Spleen (tissue), 11 donors: ENCODE measurements at regions not wholly inside any gene's neighbourhood (a gene's known extent, or its start where the extent isn't known, plus 50 kb on each side); places are given as distances from the start of the nearest gene placed in this dataset.

Source experiments
- DNase-seq: peaks from one replicate; pipeline ENCODE4 v3.0.0-alpha.2; 2020
- H3K27ac ChIP-seq, 8 donors: fragments of 200-600 bp; sonication (generic) in 7 of 8; 1 replicate in 4 of 8; 2 replicates in 4 of 8; pipeline versions ENCODE4 v1.5.0 to v1.8.0; 2016 to 2021; ENCODE audit warnings: inconsistent platforms in 4 of 8, mild to moderate bottlenecking in 4 of 8, moderate library complexity in 1 of 8
- H3K27me3 ChIP-seq, 7 donors: fragments of 200-600 bp; sonication (generic) in 6 of 7; replicated peaks in 1 of 7; 1 replicate in 4 of 7; 2 replicates in 3 of 7; pipeline versions ENCODE4 v1.5.0 to v1.8.0; 2016 to 2021; ENCODE audit warnings: inconsistent platforms in 3 of 7, mild to moderate bottlenecking in 1 of 7
- H3K36me3 ChIP-seq, 6 donors: fragments of 200-600 bp; sonication (generic) in 5 of 6; 1 replicate in 4 of 6; 2 replicates in 2 of 6; pipeline versions ENCODE4 v1.5.0 to v1.8.0; 2016 to 2021; ENCODE audit warnings: inconsistent platforms in 2 of 6
- H3K4me1 ChIP-seq, 6 donors: fragments of 200-600 bp; sonication (generic) in 5 of 6; 1 replicate in 3 of 6; 2 replicates in 3 of 6; pipeline versions ENCODE4 v1.5.0 to v1.8.0; 2016 to 2021; ENCODE audit warnings: inconsistent platforms in 3 of 6
- H3K4me3 ChIP-seq, 8 donors: fragments of 200-600 bp; sonication (generic) in 7 of 8; 1 replicate in 4 of 8; 2 replicates in 4 of 8; pipeline versions ENCODE4 v1.5.0 to v1.8.0; 2016 to 2021; ENCODE audit warnings: inconsistent platforms in 4 of 8, mild to moderate bottlenecking in 4 of 8, moderate library complexity in 2 of 8
- H3K9me3 ChIP-seq, 8 donors: fragments of 200-600 bp; sonication (generic) in 7 of 8; 1 replicate in 4 of 8; 2 replicates in 4 of 8; pipeline versions ENCODE4 v1.5.0 to v1.8.0; 2016 to 2021; ENCODE audit warnings: inconsistent platforms in 4 of 8
- POLR2A ChIP-seq, 3 donors: fragments of 450-650 bp; IDR thresholded peaks; one replicate each; pipeline ENCODE4 v1.5.1; 2017; ENCODE audit warnings: antibody characterized with exemption in 3 of 3, mild to moderate bottlenecking in 1 of 3
- POLR2AphosphoS5 ChIP-seq, 3 donors: sonication (generic); formaldehyde crosslinking; IDR thresholded peaks; one replicate each; pipeline ENCODE4 v1.5.1; 2017; ENCODE audit warnings: antibody characterized with exemption in 3 of 3
- WGBS, 5 donors: extraction: QIAGEN DNeasy Blood & Tissue Kit in 3 of 5; methylation state at CpG; one replicate each; pipeline versions ENCODE4 v1.1.5 to v1.1.7; 2013 to 2018; 5-methylcytosine and 5-hydroxymethylcytosine counted together
- intact Hi-C: fragments of 100-400 bp; cut with DNase I; formaldehyde crosslinking; loops from one replicate; pipeline ENCODE4 v1.15.0; 2023; ENCODE audit warnings: low total_unique reads
- TF ChIP-seq, protein P1 (sequence below), 11 experiments: fragments of 200-600 bp in 7 of 11; fragments of 450-650 bp in 4 of 11; sonication (generic) in 4 of 11; IDR thresholded peaks in 8 of 11; conservative IDR thresholded peaks in 3 of 11; 1 replicate in 7 of 11; 2 replicates in 4 of 11; pipeline versions ENCODE4 v1.4.0 to v1.8.0; 2016 to 2021; ENCODE audit warnings: antibody characterized with exemption in 11 of 11, inconsistent platforms in 4 of 11, mild to moderate bottlenecking in 1 of 11
- donor health status: healthy with polysubstance abuse.
- donor health status: DM: no; HTN: no; CAD: no; lungs with moderate emphysema.
- donor health status: DM: no; HTN: no; CAD: no.
- donor health status: Bipolar disorder and iron deficiency.
- donor health status: healthy.
- donor health status: DM: no; HTN: no; CAD: no.
- donor health status: DM: yes; HTN: yes; CAD: no.

DNA sequence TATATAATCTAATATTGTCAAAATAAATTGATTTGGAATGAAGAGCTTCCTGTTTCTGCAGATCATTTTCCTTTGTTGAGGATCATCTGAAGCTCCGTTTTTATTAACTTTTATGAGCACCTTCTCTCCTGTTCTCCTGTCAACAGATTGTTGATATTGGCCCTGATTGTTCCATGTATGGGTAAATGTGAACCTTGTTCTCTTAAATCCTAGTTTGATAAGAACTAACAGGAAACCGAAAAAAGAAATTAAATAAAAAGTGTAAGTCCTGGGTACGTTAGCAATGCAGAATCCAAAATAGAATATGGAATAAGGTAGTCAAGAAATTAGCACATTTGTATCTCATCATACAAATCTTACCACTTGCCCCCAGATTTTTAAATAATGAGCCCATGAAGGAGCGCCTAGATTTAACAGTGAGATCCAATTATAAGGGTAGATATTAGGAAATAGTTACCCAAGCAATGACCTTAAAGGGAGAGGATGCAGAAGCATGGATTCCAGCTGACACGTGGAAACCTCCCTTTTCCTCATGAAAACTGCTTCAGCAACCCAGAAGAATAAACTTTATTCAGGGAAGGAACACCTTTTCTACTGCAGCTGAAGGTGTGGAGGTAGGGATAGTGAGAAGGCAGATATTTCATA is 80.8 kb upstream of the PIK3R1 start:
- Histone ChIP-seq H3K36me3 (no peaks in the 10 kb centered on the region), H3K4me3 (no peak overlapping the region), H3K4me1 (no peaks in the 10 kb centered on the region), H3K27ac (no peak overlapping the region), H3K9me3 (no peaks in the 10 kb centered on the region), H3K27me3 (no peaks in the 10 kb centered on the region)
- WGBS, 5 donors, result 59 to 84% (median 78%) methylated on average over 5 of the region's 5 CpGs
- intact Hi-C loops, result no loop called here
- TF ChIP-seq, protein P1, sequence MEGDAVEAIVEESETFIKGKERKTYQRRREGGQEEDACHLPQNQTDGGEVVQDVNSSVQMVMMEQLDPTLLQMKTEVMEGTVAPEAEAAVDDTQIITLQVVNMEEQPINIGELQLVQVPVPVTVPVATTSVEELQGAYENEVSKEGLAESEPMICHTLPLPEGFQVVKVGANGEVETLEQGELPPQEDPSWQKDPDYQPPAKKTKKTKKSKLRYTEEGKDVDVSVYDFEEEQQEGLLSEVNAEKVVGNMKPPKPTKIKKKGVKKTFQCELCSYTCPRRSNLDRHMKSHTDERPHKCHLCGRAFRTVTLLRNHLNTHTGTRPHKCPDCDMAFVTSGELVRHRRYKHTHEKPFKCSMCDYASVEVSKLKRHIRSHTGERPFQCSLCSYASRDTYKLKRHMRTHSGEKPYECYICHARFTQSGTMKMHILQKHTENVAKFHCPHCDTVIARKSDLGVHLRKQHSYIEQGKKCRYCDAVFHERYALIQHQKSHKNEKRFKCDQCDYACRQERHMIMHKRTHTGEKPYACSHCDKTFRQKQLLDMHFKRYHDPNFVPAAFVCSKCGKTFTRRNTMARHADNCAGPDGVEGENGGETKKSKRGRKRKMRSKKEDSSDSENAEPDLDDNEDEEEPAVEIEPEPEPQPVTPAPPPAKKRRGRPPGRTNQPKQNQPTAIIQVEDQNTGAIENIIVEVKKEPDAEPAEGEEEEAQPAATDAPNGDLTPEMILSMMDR (IDR thresholded peaks at IDR 0.05 in 8 of 11, conservative IDR thresholded peaks at IDR 0.05 in 3 of 11), result no peak
- TF ChIP-seq POLR2AphosphoS5 (IDR thresholded peaks at IDR 0.05) (no peak), POLR2A (IDR thresholded peaks at IDR 0.05) (no peak)
- no peak for DNase-seq

DNA sequence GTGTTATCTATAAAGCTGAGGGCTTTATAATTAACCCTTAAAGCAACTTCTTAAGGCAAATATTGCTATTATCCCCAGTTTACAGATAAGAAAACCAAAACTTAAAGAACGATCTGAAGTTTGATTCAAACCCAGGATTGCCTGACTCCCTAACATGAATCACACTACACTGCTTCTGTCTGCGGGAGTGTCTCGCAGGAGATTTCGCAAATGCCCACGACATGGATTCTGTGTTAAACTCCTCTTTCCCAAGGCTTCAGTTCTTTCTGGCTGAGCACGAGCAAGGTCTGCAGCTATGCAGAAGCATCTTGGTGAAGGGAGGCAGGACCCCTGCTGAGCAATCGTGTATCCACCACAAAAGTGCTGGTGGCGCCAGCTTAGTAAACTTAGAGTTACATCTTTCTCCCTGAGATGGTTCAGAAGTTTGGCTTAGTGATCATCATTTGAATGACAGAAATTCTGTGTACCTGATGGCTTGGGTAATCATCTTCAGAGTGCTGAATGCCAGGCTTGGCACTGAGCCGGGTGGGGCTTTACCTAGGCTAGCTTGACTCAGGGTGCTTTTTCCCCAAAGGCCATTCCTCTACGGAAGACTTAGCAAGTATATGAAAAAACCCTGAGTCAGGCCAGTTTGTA is 81.4 kb upstream of the PIK3R1 start:
- intact Hi-C loops, result no loop called here
- Histone ChIP-seq H3K27me3 (no peaks in the 10 kb centered on the region), H3K9me3 (no peaks in the 10 kb centered on the region), H3K27ac (no peak overlapping the region), H3K36me3 (no peaks in the 10 kb centered on the region), H3K4me1 (no peaks in the 10 kb centered on the region), H3K4me3 (no peak overlapping the region)
- 85 to 92% (median 89%) methylated on average over 10 of the region's 10 CpGs for WGBS, 5 donors
- DNase-seq, result no peak
- TF ChIP-seq POLR2AphosphoS5 (IDR thresholded peaks at IDR 0.05), result no peak

DNA sequence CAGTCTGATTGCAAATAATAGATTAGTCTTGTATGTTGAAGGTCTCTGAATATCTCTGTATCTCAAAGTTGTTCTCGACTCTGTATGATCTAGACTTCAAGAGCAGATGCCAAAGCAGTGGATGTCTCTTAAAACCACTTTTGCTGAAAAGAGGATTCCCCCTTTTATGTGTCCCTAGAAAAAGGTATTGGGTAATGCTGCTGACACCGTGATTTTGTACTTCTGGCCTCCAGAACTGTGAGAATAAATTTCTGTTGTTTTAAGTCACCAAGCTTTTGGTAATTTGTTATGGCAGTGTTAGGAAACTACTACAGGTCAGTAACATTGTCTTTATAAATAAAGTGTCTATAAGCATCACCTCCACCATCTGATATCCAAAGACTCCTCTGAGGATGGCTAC is 85.3 kb upstream of the PIK3R1 start:
- 72 to 91% (median 80%) methylated on average over 2 of the region's 2 CpGs for WGBS, 5 donors

DNA sequence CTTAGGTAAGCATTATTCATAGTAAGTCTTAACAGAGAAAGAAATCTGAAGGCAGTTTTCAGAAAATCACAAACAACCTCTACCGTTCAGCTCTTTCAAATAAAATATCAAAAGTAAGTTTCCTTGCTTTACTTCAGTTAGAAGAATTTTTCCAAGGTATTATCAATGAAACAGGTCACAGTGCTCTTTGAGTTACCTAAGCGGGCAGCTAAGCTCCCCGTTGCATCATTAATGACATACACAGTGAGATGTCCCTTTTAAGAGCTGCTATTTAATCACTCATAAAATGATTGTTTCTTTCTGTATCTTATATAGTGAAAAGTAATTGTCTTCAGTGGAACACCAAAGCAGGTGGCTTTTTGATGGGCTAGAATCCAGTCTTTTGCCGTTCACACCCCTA is 86.2 kb upstream of the PIK3R1 start:
- intact Hi-C loops, result loop anchor here (10.0 kb wide), 1 partner anchor 45 kb away; no protein-coding TSS in a partner anchor
- no peak for DNase-seq
- Histone ChIP-seq H3K36me3 (no peaks in the 10 kb centered on the region), H3K4me3 (no peak overlapping the region), H3K27me3 (no peaks in the 10 kb centered on the region), H3K4me1 (no peaks in the 10 kb centered on the region), H3K27ac (no peak overlapping the region), H3K9me3 (no peaks in the 10 kb centered on the region)
- TF ChIP-seq POLR2AphosphoS5 (IDR thresholded peaks at IDR 0.05) (no peak), POLR2A (IDR thresholded peaks at IDR 0.05) (no peak)
- TF ChIP-seq, protein P1 (IDR thresholded peaks at IDR 0.05 in 8 of 11, conservative IDR thresholded peaks at IDR 0.05 in 3 of 11), result no peak
- 72 to 91% (median 89%) methylated on average over 4 of the region's 4 CpGs for WGBS, 5 donors

More for the DNA sequence above, 85.3 kb upstream of the PIK3R1 start:
- Histone ChIP-seq H3K4me1 (no peaks in the 10 kb centered on the region), H3K9me3 (no peaks in the 10 kb centered on the region), H3K27me3 (no peaks in the 10 kb centered on the region), H3K4me3 (no peak overlapping the region), H3K36me3 (no peaks in the 10 kb centered on the region), H3K27ac (no peak overlapping the region)
- intact Hi-C loops, result no loop called here
- TF ChIP-seq, protein P1 (IDR thresholded peaks at IDR 0.05 in 8 of 11, conservative IDR thresholded peaks at IDR 0.05 in 3 of 11), result no peak
- no peak for TF ChIP-seq POLR2AphosphoS5 (IDR thresholded peaks at IDR 0.05)
- no peak for TF ChIP-seq POLR2A (IDR thresholded peaks at IDR 0.05)
- no peak for DNase-seq
